ENCODE measurements at regions not wholly inside any gene's neighbourhood (a gene's known extent, or its start where the extent isn't known, plus 50 kb on each side); places are given as distances from the start of the nearest gene placed in this dataset.

- no peak for TF ChIP-seq MNT (conservative IDR thresholded peaks at IDR 0.05)
- TF ChIP-seq ZNF23 (CRISPR knock-in tag; IDR thresholded peaks at IDR 0.05) = no peak
- no peak for TF ChIP-seq RFX5 (IDR thresholded peaks at IDR 0.05; ENCODE audit: low read depth, low read length)
- no peak for TF ChIP-seq E2F6 (IDR thresholded peaks at IDR 0.05; ENCODE audit: borderline replicate concordance in 1 of 2, extremely low read depth in 1 of 2, insufficient read depth in 1 of 2, insufficient read length in 1 of 2, low read depth in 1 of 2, low read length in 1 of 2, poor library complexity in 1 of 2, severe bottlenecking in 1 of 2)
- TF ChIP-seq HDGF (IDR thresholded peaks at IDR 0.05) = no peak
- no peak for TF ChIP-seq ZBTB17 (CRISPR knock-in tag; IDR thresholded peaks at IDR 0.05)
- no peak for TF ChIP-seq CBX5 (IDR thresholded peaks at IDR 0.05; ENCODE audit: borderline replicate concordance, low read depth)
- no peak for TF ChIP-seq ZNF551 (CRISPR knock-in tag; IDR thresholded peaks at IDR 0.05)
Observed at GRCh38 chr18:75897386-75897785, 469.9 kb upstream of the SMIM21 start (continued).

- H3K4me2 ChIP-seq (ENCODE audit: insufficient read depth, low read length) = no peak overlapping the region
- H4K20me1 ChIP-seq (replicated peaks; ENCODE audit: control insufficient read depth, insufficient read depth, low read length) = no peaks in the 10 kb centered on the region
- no peak overlapping the region for H3K27ac ChIP-seq (ENCODE audit: extremely low read depth, low read depth, low read length)
- no peak overlapping the region for H3K9ac ChIP-seq (ENCODE audit: insufficient read depth in 1 of 2, low read depth in 2 of 2, low read length in 2 of 2)
- H3K9me1 ChIP-seq (ENCODE audit: control insufficient read depth, insufficient read depth, low read length) = no peaks in the 10 kb centered on the region
- no peaks in the 10 kb centered on the region for H3K79me2 ChIP-seq (ENCODE audit: control insufficient read depth, insufficient read depth, low read length)
- DNase-seq (ENCODE audit: extremely low read depth in 1 of 4, low spot score in 3 of 4) = no peak
- no peak overlapping the region for H3K4me3 ChIP-seq
- 5% methylated on average over 4 of the region's 5 CpGs for WGBS (ENCODE audit: insufficient coverage, low coverage, missing lambda C conversion rate)
- no peak for ATAC-seq
- ChIA-PET POLR2A (no interaction called here), CTCF (ENCODE audit: low intra/inter-chr PET ratio) (no interaction called here)
- BruUV-seq (replicated peaks) = no TSS peak
- intact Hi-C loops (cut with micrococcal nuclease) (no loop called here), in situ Hi-C loops (cut with MboI) (no loop called here)
- no peaks in the 10 kb centered on the region for H3K36me3 ChIP-seq (ENCODE audit: control insufficient read depth, insufficient read depth, low read length)
- no peaks in the 10 kb centered on the region for H3K4me1 ChIP-seq (replicated peaks in 1 of 2; ENCODE audit: control insufficient read depth in 2 of 2, insufficient read depth in 2 of 2, low read length in 2 of 2)
- H3K27me3 ChIP-seq (ENCODE audit: control insufficient read depth in 2 of 2, insufficient read depth in 2 of 2, low read length in 2 of 2) = no peaks in the 10 kb centered on the region
- no peak for TF ChIP-seq TSC22D4 (tag; IDR thresholded peaks at IDR 0.05)
- no peak for TF ChIP-seq GMEB1 (CRISPR knock-in tag; IDR thresholded peaks at IDR 0.05)
- TF ChIP-seq NRF1 (conservative IDR thresholded peaks at IDR 0.05 in 1 of 2, IDR thresholded peaks at IDR 0.05 in 1 of 2) = 0 out of 4 replicates have a peak, but pooled peaks of 1 of the 2 experiments have one; percentile 22
- FAIRE-seq = no peak
- no peak overlapping the region for H2AFZ ChIP-seq (ENCODE audit: low read depth, low read length)
- no peaks in the 10 kb centered on the region for H3K9me3 ChIP-seq (replicated peaks; ENCODE audit: control insufficient read depth, insufficient read depth, low read depth, low read length)
Observed at GRCh38 chr18:75896865-75897264, 469.4 kb upstream of the SMIM21 start.

Measured in K562 (cell line).